Adrenal gland (tissue), 5 donors: ENCODE measurements at regions not wholly inside any gene's neighbourhood (a gene's known extent, or its start where the extent isn't known, plus 50 kb on each side); places are given as distances from the start of the nearest gene placed in this dataset.

Source experiments
- POLR2A ChIP-seq, 2 donors: fragments of 450-650 bp; IDR thresholded peaks; one replicate each; pipeline ENCODE4 v1.6.1; 2017; ENCODE audit warnings: antibody characterized with exemption in 2 of 2, mild to moderate bottlenecking in 2 of 2, moderate library complexity in 1 of 2
- TF ChIP-seq, protein P1 (sequence below), 6 experiments: fragments of 450-650 bp in 4 of 6; fragments of 200-600 bp in 2 of 6; sonication (generic) in 1 of 6; IDR thresholded peaks; 1 replicate in 5 of 6; 2 replicates in 1 of 6; pipeline versions ENCODE4 v1.5.1 to v1.8.0; 2016 to 2021; ENCODE audit warnings: antibody characterized with exemption in 6 of 6, mild to moderate bottlenecking in 2 of 6, moderate library complexity in 1 of 6
- donor health status: DM: no; HTN: no; CAD: no.

DNA sequence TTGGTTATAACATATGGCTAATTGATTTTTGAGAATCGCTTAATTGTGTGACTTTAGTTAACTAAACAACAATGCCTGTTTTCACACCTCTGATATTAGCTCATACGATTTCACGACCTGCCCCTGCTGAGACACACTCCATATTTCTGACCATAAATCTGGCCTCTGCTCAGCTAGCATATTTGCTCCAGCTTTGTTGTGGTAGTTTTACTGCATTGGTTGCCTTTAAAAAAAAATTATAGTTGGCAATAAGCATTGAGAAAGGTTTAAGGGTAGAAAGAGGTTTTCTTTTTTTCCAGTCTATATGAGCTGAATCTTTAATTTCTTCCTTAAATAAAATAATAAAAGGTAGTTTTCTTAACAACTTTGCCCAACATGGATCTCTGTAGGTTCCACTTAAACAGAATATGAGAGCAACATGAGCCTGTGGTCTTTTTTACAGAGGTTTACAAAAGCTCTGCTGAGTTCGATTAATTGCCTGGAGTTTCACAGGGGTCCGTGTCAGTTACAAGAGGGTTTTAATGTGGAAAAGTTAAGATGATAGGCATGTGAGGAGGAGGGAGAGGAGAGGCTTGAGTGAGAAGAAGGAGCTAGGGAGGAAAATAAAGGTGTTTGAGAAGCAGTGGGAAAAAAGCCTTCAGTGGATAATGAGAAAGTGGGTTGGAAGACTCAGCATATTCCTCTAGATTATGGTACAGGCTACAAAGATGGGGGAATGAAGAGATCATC is 318.2 kb downstream of the CXCL12 start:
- TF ChIP-seq, protein P1, sequence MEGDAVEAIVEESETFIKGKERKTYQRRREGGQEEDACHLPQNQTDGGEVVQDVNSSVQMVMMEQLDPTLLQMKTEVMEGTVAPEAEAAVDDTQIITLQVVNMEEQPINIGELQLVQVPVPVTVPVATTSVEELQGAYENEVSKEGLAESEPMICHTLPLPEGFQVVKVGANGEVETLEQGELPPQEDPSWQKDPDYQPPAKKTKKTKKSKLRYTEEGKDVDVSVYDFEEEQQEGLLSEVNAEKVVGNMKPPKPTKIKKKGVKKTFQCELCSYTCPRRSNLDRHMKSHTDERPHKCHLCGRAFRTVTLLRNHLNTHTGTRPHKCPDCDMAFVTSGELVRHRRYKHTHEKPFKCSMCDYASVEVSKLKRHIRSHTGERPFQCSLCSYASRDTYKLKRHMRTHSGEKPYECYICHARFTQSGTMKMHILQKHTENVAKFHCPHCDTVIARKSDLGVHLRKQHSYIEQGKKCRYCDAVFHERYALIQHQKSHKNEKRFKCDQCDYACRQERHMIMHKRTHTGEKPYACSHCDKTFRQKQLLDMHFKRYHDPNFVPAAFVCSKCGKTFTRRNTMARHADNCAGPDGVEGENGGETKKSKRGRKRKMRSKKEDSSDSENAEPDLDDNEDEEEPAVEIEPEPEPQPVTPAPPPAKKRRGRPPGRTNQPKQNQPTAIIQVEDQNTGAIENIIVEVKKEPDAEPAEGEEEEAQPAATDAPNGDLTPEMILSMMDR (IDR thresholded peaks at IDR 0.05) = no peak
- TF ChIP-seq POLR2A (IDR thresholded peaks at IDR 0.05) = no peak
